SW 1271 (cell line): ENCODE measurements at regions not wholly inside any gene's neighbourhood (a gene's known extent, or its start where the extent isn't known, plus 50 kb on each side); places are given as distances from the start of the nearest gene placed in this dataset.

ENCODE experiments used
- DNase-seq, 2 experiments: peaks; one replicate each; lab custom pipeline; 2025; lab: John Stamatoyannopoulos, UW

- DNase-seq = no peak
These were observed 103.5 kb upstream of the PTCH1 start for GRCh38 chr9:95620314-95620713.

- DNase-seq = no peak
These were observed 98.5 kb upstream of the PTCH1 start for GRCh38 chr9:95615246-95615645.

- DNase-seq = no peak
These were observed 96.9 kb upstream of the PTCH1 start for GRCh38 chr9:95613670-95614069.

GRCh38 chr9:95611354-95611753, 94.6 kb upstream of the PTCH1 start:
- DNase-seq = no peak

- no peak for DNase-seq
These were observed 93.4 kb upstream of the PTCH1 start for GRCh38 chr9:95610006-95610785.

GRCh38 chr9:95609426-95609825, 92.7 kb upstream of the PTCH1 start:
- DNase-seq = no peak

GRCh38 chr9:95608341-95608740, 91.6 kb upstream of the PTCH1 start:
- no peak for DNase-seq

GRCh38 chr9:95607507-95607906, 90.7 kb upstream of the PTCH1 start:
- no peak for DNase-seq

- DNase-seq = no peak
These were observed 89.9 kb upstream of the PTCH1 start for GRCh38 chr9:95606489-95607350.

GRCh38 chr9:95605816-95606488, 89.2 kb upstream of the PTCH1 start:
- DNase-seq = no peak

GRCh38 chr9:95605101-95605500, 88.3 kb upstream of the PTCH1 start:
- DNase-seq = no peak

GRCh38 chr9:95598236-95598635, 81.5 kb upstream of the PTCH1 start:
- no peak for DNase-seq

GRCh38 chr9:95595721-95596295, 79.0 kb upstream of the PTCH1 start:
- DNase-seq = no peak

- no peak for DNase-seq
These were observed 76.2 kb upstream of the PTCH1 start for GRCh38 chr9:95592931-95593330.

GRCh38 chr9:95588724-95589588, 72.2 kb upstream of the PTCH1 start:
- no peak for DNase-seq

- no peak for DNase-seq
These were observed 70.5 kb upstream of the PTCH1 start for GRCh38 chr9:95587021-95587964.

GRCh38 chr9:95586326-95586725, 69.6 kb upstream of the PTCH1 start:
- DNase-seq = no peak

GRCh38 chr9:95585824-95586223, 69.1 kb upstream of the PTCH1 start:
- no peak for DNase-seq

- DNase-seq = no peak
These were observed 67.4 kb upstream of the PTCH1 start for GRCh38 chr9:95584176-95584575.

- no peak for DNase-seq
These were observed 65.1 kb upstream of the PTCH1 start for GRCh38 chr9:95581900-95582299.
